ENCODE measurements at regions not wholly inside any gene's neighbourhood (a gene's known extent, or its start where the extent isn't known, plus 50 kb on each side); places are given as distances from the start of the nearest gene placed in this dataset.

GRCh38 chr2:237161189-237161588 is 75.5 kb downstream of the COPS8 start:
- H3K4me1 ChIP-seq, result peaks cover 24% of the 10 kb centered on the region
- WGBS, 2 donors, result 69 to 71% methylated on average over 5 of the region's 5 CpGs
- no peaks in the 10 kb centered on the region for H3K9me3 ChIP-seq
- TF ChIP-seq POLR2A (IDR thresholded peaks at IDR 0.05), result no peak
- no peak for TF ChIP-seq CTCF (IDR thresholded peaks at IDR 0.05)
- no peaks in the 10 kb centered on the region for H3K36me3 ChIP-seq (ENCODE audit: low read depth, missing control alignments)
- H3K4me3 ChIP-seq, result no peak overlapping the region
- intact Hi-C loops (cut with DNase I; ENCODE audit: low total_unique reads), result no loop called here
- DNase-seq, result peak; percentile 67
- H3K27ac ChIP-seq, result peak overlapping the region; percentile 76 to 81
- no peaks in the 10 kb centered on the region for H3K27me3 ChIP-seq

GRCh38 chr2:237162959-237163358 is 77.3 kb downstream of the COPS8 start:
- Histone ChIP-seq H3K36me3 (ENCODE audit: low read depth, missing control alignments) (no peaks in the 10 kb centered on the region), H3K4me3 (no peak overlapping the region), H3K4me1 (peaks cover 12% of the 10 kb centered on the region), H3K27me3 (no peaks in the 10 kb centered on the region), H3K27ac (peak overlapping the region in 1 of 2 donors; percentile 58), H3K9me3 (no peaks in the 10 kb centered on the region)
- TF ChIP-seq CTCF (IDR thresholded peaks at IDR 0.05) (no peak), POLR2A (IDR thresholded peaks at IDR 0.05) (no peak)
- 75 to 78% methylated on average over 5 of the region's 5 CpGs for WGBS, 2 donors
- no peak for DNase-seq
- intact Hi-C loops (cut with DNase I; ENCODE audit: low total_unique reads), result no loop called here

- DNase-seq, result no peak
- TF ChIP-seq CTCF (IDR thresholded peaks at IDR 0.05) (no peak), POLR2A (IDR thresholded peaks at IDR 0.05) (no peak)
- Histone ChIP-seq H3K36me3 (ENCODE audit: low read depth, missing control alignments) (no peaks in the 10 kb centered on the region), H3K27me3 (no peaks in the 10 kb centered on the region), H3K4me3 (no peak overlapping the region), H3K4me1 (peaks cover 9% of the 10 kb centered on the region), H3K9me3 (no peaks in the 10 kb centered on the region), H3K27ac (peak overlapping the region; percentile 15 to 64)
- 67 to 79% methylated on average over 10 of the region's 10 CpGs for WGBS, 2 donors
- intact Hi-C loops (cut with DNase I; ENCODE audit: low total_unique reads), result no loop called here
Observed at GRCh38 chr2:237164474-237165042, 78.9 kb downstream of the COPS8 start.

- 90 to 93% methylated on average over 5 of the region's 5 CpGs for WGBS, 2 donors
- Histone ChIP-seq H3K36me3 (ENCODE audit: low read depth, missing control alignments) (no peaks in the 10 kb centered on the region), H3K9me3 (no peaks in the 10 kb centered on the region), H3K4me1 (peaks cover under 1% of the 10 kb centered on the region), H3K27ac (peak overlapping the region; percentile 15 to 64), H3K4me3 (no peak overlapping the region), H3K27me3 (no peaks in the 10 kb centered on the region)
- TF ChIP-seq POLR2A (IDR thresholded peaks at IDR 0.05) (no peak), CTCF (IDR thresholded peaks at IDR 0.05) (peak in 1 of 3 experiments; percentile 39)
- no peak for DNase-seq
- intact Hi-C loops (cut with DNase I; ENCODE audit: low total_unique reads), result no loop called here
Observed at GRCh38 chr2:237165405-237166276, 80.0 kb downstream of the COPS8 start.
